A549 (cell line): ENCODE measurements at regions not wholly inside any gene's neighbourhood (a gene's known extent, or its start where the extent isn't known, plus 50 kb on each side); places are given as distances from the start of the nearest gene placed in this dataset.

Experiments
- ATAC-seq, 2 experiments: fragments of 200-7000 bp in 1 of 2; fragments of >200 bp in 1 of 2; cut with Nextera tagmentation in 1 of 2; cut with Tn5 transposase in 1 of 2; 3 replicates each; pipeline versions ENCODE4 v1.8.0 to v1.9.1; 2018 to 2020; ENCODE audit warnings: mild to moderate bottlenecking in 1 of 2, moderate library complexity in 1 of 2
- CTCF ChIA-PET: fragments of 300-600 bp; sonication (Branson Sonifier 250); formaldehyde crosslinking; extraction: SDS; loops from one replicate; lab custom pipeline; 2021; ENCODE audit warnings: antibody characterized with exemption, inconsistent platforms; lab: Yijun Ruan, JAX
- POLR2A ChIA-PET: fragments of 350-600 bp; formaldehyde crosslinking; extraction: SDS; loops from one replicate; lab custom pipeline; 2021; ENCODE audit warnings: antibody characterized with exemption, inconsistent platforms; lab: Yijun Ruan, JAX
- DNase-seq, 2 experiments: peaks; one replicate each; pipeline versions ENCODE4 v3.0.0 to v3.0.0-alpha.2; 2011 to 2016; ENCODE audit warnings: low read depth in 1 of 2, low spot score in 1 of 2
- FAIRE-seq: peaks from 2 replicates; lab custom pipeline; 2011; peaks lifted over from hg19 to GRCh38; lab: Jason Lieb, UNC
- H3K27ac ChIP-seq, 2 experiments: fragments of >200 bp; sonication (Bioruptor Twin); formaldehyde crosslinking; 3 replicates each; pipeline ENCODE4 v1.5.1; 2016 to 2017
- H3K4me1 ChIP-seq: fragments of >200 bp; sonication (Bioruptor Twin); formaldehyde crosslinking; 3 replicates; pipeline ENCODE4 v1.6.1; 2016
- H3K4me2 ChIP-seq: fragments of >200 bp; sonication (Bioruptor Twin); formaldehyde crosslinking; 3 replicates; pipeline ENCODE4 v1.6.1; 2016
- H3K4me3 ChIP-seq: fragments of >200 bp; sonication (Bioruptor Twin); formaldehyde crosslinking; 3 replicates; pipeline ENCODE4 v1.5.1; 2016
- H3K9me3 ChIP-seq: fragments of >200 bp; sonication (Bioruptor Twin); formaldehyde crosslinking; 3 replicates; pipeline ENCODE4 v1.6.1; 2016
- EHF ChIP-seq: fragments of 250-450 bp; sonication (Bioruptor Pico); IDR thresholded peaks from 2 replicates; pipeline ENCODE4 v1.5.0; 2020; ENCODE audit warnings: mild to moderate bottlenecking
- EHMT2 ChIP-seq: fragments of 200-600 bp; sonication (generic); IDR thresholded peaks from 2 replicates; pipeline ENCODE4 v1.6.1; 2016; ENCODE audit warnings: antibody characterized with exemption, low read depth, mild to moderate bottlenecking, moderate library complexity
- EP300 ChIP-seq, 2 experiments: fragments of >200 bp; sonication (Bioruptor Twin); formaldehyde crosslinking; IDR thresholded peaks; 2 replicates in 1 of 2; 3 replicates in 1 of 2; pipeline ENCODE4 v1.6.1; 2016 to 2017
- GATA3 ChIP-seq: IDR thresholded peaks from 2 replicates; pipeline ENCODE4 v1.6.1; 2012; ENCODE audit warnings: borderline replicate concordance
- HDAC2 ChIP-seq: fragments of 200-600 bp; sonication (generic); IDR thresholded peaks from 2 replicates; pipeline ENCODE4 v1.6.1; 2016
- HEYL ChIP-seq: fragments of 250-450 bp; sonication (Bioruptor Pico); IDR thresholded peaks from 2 replicates; pipeline ENCODE4 v1.8.0; 2021; ENCODE audit warnings: mild to moderate bottlenecking, moderate library complexity
- HOXB5 ChIP-seq: fragments of 250-450 bp; sonication (Bioruptor Pico); IDR thresholded peaks from 2 replicates; pipeline ENCODE4 v1.5.0; 2020; ENCODE audit warnings: mild to moderate bottlenecking, moderate library complexity
- JUN ChIP-seq, 2 experiments: fragments of >200 bp; sonication (Bioruptor Twin); formaldehyde crosslinking; IDR thresholded peaks; 2 replicates in 1 of 2; 3 replicates in 1 of 2; pipeline ENCODE4 v1.6.1; 2016 to 2017
- JUNB ChIP-seq: fragments of >200 bp; sonication (Bioruptor Twin); formaldehyde crosslinking; IDR thresholded peaks from 2 replicates; pipeline ENCODE4 v1.6.1; 2016
- KDM5A ChIP-seq: fragments of 200-600 bp; sonication (generic); IDR thresholded peaks from 2 replicates; pipeline ENCODE4 v1.6.1; 2016; ENCODE audit warnings: antibody characterized with exemption, mild to moderate bottlenecking
- MAFK ChIP-seq: fragments of 450-650 bp; IDR thresholded peaks from 2 replicates; pipeline ENCODE4 v1.6.1; 2014; ENCODE audit not compliant: partially characterized antibody
- MYC ChIP-seq: IDR thresholded peaks from 2 replicates; pipeline ENCODE4 v1.6.1; 2012; ENCODE audit warnings: mild to moderate bottlenecking, inconsistent platforms, low read length, improper control_type of control experiment, borderline replicate concordance
- NFE2L2 ChIP-seq: fragments of 150-350 bp; conservative IDR thresholded peaks from 2 replicates; pipeline ENCODE4 v1.6.1; 2014; ENCODE audit warnings: low read length
- NR3C1 ChIP-seq: fragments of >200 bp; sonication (Bioruptor Twin); formaldehyde crosslinking; IDR thresholded peaks from 3 replicates; pipeline ENCODE4 v1.6.1; 2017
- RAD21 ChIP-seq, 2 experiments: fragments of >200 bp in 1 of 2; sonication (Bioruptor Twin) in 1 of 2; formaldehyde crosslinking in 1 of 2; IDR thresholded peaks in 1 of 2; conservative IDR thresholded peaks in 1 of 2; 2 replicates in 1 of 2; 3 replicates in 1 of 2; pipeline ENCODE4 v1.6.1; 2012 to 2018; ENCODE audit warnings: inconsistent platforms in 1 of 2
- RCOR1 ChIP-seq: fragments of 150-350 bp; IDR thresholded peaks from 2 replicates; pipeline ENCODE4 v1.6.1; 2014; ENCODE audit warnings: antibody characterized with exemption, low read length, low read depth
- RFX5 ChIP-seq: fragments of 450-650 bp; IDR thresholded peaks from 2 replicates; pipeline ENCODE4 v1.7.1; 2014; ENCODE audit warnings: antibody characterized with exemption, mild to moderate bottlenecking, moderate library complexity
- SREBF2 ChIP-seq: fragments of 450-650 bp; IDR thresholded peaks from 2 replicates; pipeline ENCODE4 v1.6.1; 2014; ENCODE audit warnings: mild to moderate bottlenecking, moderate library complexity
- TP53 ChIP-seq: fragments of 250-450 bp; sonication (Bioruptor Pico); IDR thresholded peaks from 2 replicates; pipeline ENCODE4 v1.5.0; 2021; ENCODE audit warnings: mild to moderate bottlenecking, moderate library complexity
- ZC3H11A ChIP-seq: fragments of 450-650 bp; IDR thresholded peaks from 2 replicates; pipeline ENCODE4 v1.6.1; 2014; ENCODE audit warnings: antibody characterized with exemption, mild to moderate bottlenecking
- ZFP36 ChIP-seq: fragments of 450-650 bp; IDR thresholded peaks from 2 replicates; pipeline ENCODE4 v1.6.1; 2014; ENCODE audit warnings: borderline replicate concordance; ENCODE audit not compliant: partially characterized antibody
- WGBS: methylation state at CpG from one replicate; pipeline ENCODE4 v1.1.6; 2017; ENCODE audit errors: missing lambda C conversion rate; 5-methylcytosine and 5-hydroxymethylcytosine counted together
- TF ChIP-seq, protein P1 (sequence below): fragments of 150-350 bp; IDR thresholded peaks from 2 replicates; pipeline ENCODE4 v1.6.1; 2014; ENCODE audit warnings: low read depth, mild to moderate bottlenecking, low read length
- TF ChIP-seq, protein P2 (sequence below): fragments of >200 bp; sonication (Bioruptor Twin); formaldehyde crosslinking; IDR thresholded peaks from 3 replicates; pipeline ENCODE4 v1.6.1; 2016
- TF ChIP-seq, protein P3 (sequence below): fragments of 450-650 bp; IDR thresholded peaks from 2 replicates; pipeline ENCODE4 v1.6.1; 2014; ENCODE audit warnings: antibody characterized with exemption
- TF ChIP-seq, protein P4 (sequence below): fragments of 200-600 bp; sonication (generic); IDR thresholded peaks from 2 replicates; pipeline ENCODE4 v1.6.1; 2016; ENCODE audit warnings: antibody characterized with exemption, mild to moderate bottlenecking, moderate library complexity

DNA sequence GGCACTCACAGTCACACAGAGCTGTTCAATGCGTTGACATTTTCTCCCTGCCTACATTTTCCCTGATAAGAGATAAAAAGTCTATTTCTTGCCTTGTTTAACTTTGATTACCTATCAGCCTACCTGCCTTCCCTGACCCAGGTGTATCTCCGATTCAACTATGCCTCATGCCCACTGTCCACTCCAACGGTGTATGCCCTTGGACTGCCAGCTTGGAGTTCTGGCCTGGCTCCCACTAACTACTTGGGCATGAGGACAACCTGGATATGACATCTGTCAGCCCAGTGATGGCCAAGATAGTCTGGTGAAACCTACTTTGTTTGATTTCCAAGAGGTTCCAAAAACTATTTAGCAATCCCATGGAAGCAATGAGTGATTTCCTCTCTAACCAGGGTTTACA lies 93.0 kb upstream of the PELI2 start:
- no peak overlapping the region for H3K4me2 ChIP-seq
- H3K9me3 ChIP-seq, result no peaks in the 10 kb centered on the region
- FAIRE-seq (no peak), ATAC-seq (no peak)
- CTCF ChIA-PET, result interaction anchor here (1.6 kb wide), 1 partner anchor 22 kb away, joined by 4 read pairs; no protein-coding TSS in a partner anchor
- TF ChIP-seq EP300 (IDR thresholded peaks at IDR 0.05), result no peak
- no peak for TF ChIP-seq TP53 (CRISPR knock-in tag)
- TF ChIP-seq NFE2L2, result no peak
- TF ChIP-seq, protein P1, sequence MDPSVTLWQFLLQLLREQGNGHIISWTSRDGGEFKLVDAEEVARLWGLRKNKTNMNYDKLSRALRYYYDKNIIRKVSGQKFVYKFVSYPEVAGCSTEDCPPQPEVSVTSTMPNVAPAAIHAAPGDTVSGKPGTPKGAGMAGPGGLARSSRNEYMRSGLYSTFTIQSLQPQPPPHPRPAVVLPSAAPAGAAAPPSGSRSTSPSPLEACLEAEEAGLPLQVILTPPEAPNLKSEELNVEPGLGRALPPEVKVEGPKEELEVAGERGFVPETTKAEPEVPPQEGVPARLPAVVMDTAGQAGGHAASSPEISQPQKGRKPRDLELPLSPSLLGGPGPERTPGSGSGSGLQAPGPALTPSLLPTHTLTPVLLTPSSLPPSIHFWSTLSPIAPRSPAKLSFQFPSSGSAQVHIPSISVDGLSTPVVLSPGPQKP, result no peak
- TF ChIP-seq HEYL, result no peak
- TF ChIP-seq SREBF2, result no peak
- no peak for TF ChIP-seq HOXB5 (CRISPR knock-in tag)
- no peak for TF ChIP-seq EHF
- TF ChIP-seq, protein P2, sequence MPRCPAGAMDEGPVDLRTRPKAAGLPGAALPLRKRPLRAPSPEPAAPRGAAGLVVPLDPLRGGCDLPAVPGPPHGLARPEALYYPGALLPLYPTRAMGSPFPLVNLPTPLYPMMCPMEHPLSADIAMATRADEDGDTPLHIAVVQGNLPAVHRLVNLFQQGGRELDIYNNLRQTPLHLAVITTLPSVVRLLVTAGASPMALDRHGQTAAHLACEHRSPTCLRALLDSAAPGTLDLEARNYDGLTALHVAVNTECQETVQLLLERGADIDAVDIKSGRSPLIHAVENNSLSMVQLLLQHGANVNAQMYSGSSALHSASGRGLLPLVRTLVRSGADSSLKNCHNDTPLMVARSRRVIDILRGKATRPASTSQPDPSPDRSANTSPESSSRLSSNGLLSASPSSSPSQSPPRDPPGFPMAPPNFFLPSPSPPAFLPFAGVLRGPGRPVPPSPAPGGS, result no peak
- TF ChIP-seq MYC, result no peak
- TF ChIP-seq JUN (IDR thresholded peaks at IDR 0.05), result no peak
- no peak for TF ChIP-seq ZC3H11A
- TF ChIP-seq RAD21 (conservative IDR thresholded peaks at IDR 0.05 in 1 of 2, IDR thresholded peaks at IDR 0.05 in 1 of 2), result no peak
- no peak for TF ChIP-seq HDAC2
- TF ChIP-seq, all 56 proteins: peak for 0
- 56% methylated on average over 3 of the region's 3 CpGs for WGBS
- POLR2A ChIA-PET, result no interaction called here
- no peak for DNase-seq
- Histone ChIP-seq H3K4me3 (no peak overlapping the region), H3K4me1 (no peaks in the 10 kb centered on the region), H3K27ac (no peak overlapping the region)

DNA sequence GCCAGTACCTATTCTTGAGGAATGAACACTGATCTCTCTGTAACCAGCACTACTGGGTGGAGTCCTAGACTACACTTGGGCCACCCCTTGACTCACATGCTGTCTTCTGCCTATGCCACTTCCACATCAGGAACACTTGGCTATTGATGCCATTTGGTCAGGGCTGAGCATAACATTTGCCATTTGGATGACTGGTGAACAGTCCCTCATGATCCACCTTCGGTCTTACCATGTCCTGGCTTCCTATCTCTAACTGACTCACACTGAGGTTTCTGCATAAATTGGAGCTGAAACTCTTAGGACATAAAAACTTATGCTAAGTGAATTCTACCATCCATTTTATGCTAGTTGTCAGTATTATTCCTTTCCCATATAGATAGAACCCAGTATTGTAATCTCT lies 91.7 kb upstream of the PELI2 start:
- H3K27ac ChIP-seq, result no peak overlapping the region
- no peaks in the 10 kb centered on the region for H3K4me1 ChIP-seq
- FAIRE-seq (no peak), ATAC-seq (no peak), DNase-seq (no peak)
- TF ChIP-seq, protein P1, result no peak
- TF ChIP-seq GATA3, result no peak
- no peak for TF ChIP-seq EP300 (IDR thresholded peaks at IDR 0.05)
- H3K4me3 ChIP-seq, result no peak overlapping the region
- 6% methylated on average over 1 of the region's 1 CpG for WGBS
- ChIA-PET POLR2A (no interaction called here), CTCF (interaction anchor here (0.6 to 1.6 kb wide), 2 partner anchors 21 to 1252 kb away, joined by 3 to 4 read pairs; no protein-coding TSS in a partner anchor)
- no peak overlapping the region for H3K4me2 ChIP-seq
- H3K9me3 ChIP-seq, result no peaks in the 10 kb centered on the region

DNA sequence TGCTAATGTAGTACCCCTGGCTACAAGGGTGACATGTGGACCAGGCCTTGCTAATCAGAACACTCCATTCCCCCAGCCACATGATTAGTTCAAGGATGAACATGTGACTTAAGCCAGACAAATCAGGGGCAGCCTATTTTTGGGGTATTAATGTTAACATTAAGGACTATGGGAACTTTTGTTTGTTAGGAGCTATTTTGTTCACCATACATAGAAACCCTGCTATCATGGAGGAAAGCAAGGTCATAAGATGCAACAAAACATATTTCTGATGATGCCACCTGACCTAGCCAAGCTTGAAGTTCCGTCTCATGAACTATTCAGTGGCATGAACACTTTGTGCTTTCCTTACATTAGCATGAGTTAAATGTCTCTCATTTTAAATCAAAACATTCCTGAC lies 90.8 kb upstream of the PELI2 start:
- WGBS, result 50% methylated on average over 1 of the region's 1 CpG
- TF ChIP-seq NR3C1 (no peak), KDM5A (no peak), RCOR1 (no peak), ZFP36 (no peak), JUNB (no peak), MAFK (no peak), EHMT2 (no peak), RFX5 (no peak)
- TF ChIP-seq, protein P3, sequence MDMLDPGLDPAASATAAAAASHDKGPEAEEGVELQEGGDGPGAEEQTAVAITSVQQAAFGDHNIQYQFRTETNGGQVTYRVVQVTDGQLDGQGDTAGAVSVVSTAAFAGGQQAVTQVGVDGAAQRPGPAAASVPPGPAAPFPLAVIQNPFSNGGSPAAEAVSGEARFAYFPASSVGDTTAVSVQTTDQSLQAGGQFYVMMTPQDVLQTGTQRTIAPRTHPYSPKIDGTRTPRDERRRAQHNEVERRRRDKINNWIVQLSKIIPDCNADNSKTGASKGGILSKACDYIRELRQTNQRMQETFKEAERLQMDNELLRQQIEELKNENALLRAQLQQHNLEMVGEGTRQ, result no peak
- TF ChIP-seq, protein P4, sequence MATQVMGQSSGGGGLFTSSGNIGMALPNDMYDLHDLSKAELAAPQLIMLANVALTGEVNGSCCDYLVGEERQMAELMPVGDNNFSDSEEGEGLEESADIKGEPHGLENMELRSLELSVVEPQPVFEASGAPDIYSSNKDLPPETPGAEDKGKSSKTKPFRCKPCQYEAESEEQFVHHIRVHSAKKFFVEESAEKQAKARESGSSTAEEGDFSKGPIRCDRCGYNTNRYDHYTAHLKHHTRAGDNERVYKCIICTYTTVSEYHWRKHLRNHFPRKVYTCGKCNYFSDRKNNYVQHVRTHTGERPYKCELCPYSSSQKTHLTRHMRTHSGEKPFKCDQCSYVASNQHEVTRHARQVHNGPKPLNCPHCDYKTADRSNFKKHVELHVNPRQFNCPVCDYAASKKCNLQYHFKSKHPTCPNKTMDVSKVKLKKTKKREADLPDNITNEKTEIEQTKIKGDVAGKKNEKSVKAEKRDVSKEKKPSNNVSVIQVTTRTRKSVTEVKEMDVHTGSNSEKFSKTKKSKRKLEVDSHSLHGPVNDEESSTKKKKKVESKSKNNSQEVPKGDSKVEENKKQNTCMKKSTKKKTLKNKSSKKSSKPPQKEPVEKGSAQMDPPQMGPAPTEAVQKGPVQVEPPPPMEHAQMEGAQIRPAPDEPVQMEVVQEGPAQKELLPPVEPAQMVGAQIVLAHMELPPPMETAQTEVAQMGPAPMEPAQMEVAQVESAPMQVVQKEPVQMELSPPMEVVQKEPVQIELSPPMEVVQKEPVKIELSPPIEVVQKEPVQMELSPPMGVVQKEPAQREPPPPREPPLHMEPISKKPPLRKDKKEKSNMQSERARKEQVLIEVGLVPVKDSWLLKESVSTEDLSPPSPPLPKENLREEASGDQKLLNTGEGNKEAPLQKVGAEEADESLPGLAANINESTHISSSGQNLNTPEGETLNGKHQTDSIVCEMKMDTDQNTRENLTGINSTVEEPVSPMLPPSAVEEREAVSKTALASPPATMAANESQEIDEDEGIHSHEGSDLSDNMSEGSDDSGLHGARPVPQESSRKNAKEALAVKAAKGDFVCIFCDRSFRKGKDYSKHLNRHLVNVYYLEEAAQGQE, result no peak
- TF ChIP-seq, all 56 proteins: peak for 0
- Histone ChIP-seq H3K4me1 (no peaks in the 10 kb centered on the region), H3K9me3 (no peaks in the 10 kb centered on the region), H3K4me2 (no peak overlapping the region), H3K4me3 (no peak overlapping the region), H3K27ac (no peak overlapping the region)
- ChIA-PET CTCF (interaction anchor here (1.0 kb wide), 1 partner anchor 10 kb away, joined by 3 read pairs; no protein-coding TSS in a partner anchor), POLR2A (no interaction called here)
- DNase-seq (no peak), FAIRE-seq (no peak), ATAC-seq (no peak)
